ENCODE measurements at regions not wholly inside any gene's neighbourhood (a gene's known extent, or its start where the extent isn't known, plus 50 kb on each side); places are given as distances from the start of the nearest gene placed in this dataset.

- DNase-seq (ENCODE audit: low read depth in 3 of 3, low spot score in 2 of 3), result no peak
These were observed 225.0 kb upstream of the KIRREL3 start for GRCh38 chr11:127225619-127226018.

DNA sequence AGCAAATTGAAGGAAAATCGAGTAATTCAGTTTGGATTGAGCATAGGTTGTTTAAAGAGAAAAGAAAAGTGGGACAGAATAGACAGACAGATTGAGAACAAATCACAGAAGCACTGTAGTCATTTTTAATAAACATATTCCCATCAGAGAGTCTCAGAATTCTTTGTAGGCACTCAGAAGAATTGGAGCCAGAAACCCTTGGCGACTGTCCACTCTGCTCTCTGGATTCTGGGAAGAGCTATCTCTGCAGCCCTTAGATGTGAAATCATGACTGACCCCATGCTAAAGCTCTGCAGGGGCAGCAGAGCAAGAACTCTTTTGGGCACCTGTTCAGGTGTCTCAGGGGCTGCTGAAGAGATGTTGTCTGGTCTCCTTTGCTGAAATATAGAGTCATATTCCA, 223.7 kb upstream of the KIRREL3 start:
- DNase-seq (ENCODE audit: low read depth in 3 of 3, low spot score in 2 of 3), result no peak

DNA sequence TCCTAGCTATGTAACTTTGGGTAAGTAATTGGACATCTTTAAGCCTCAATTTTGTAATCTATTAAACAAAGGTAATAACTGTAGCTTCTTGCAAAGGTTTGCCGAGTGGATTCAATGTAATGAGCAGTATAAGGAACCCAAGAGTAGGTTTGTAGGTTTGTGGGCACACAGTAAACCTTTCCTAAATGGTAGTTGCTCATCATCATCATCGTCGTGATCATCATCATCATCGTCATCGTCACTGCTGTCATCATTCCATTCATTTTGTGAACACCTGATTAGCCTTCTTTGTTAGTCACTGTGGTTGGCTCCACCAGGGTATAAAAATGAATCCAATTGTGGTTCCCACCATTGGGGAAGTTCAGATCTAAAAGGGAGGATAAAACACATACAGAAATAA, 223.1 kb upstream of the KIRREL3 start:
- DNase-seq (ENCODE audit: low read depth in 3 of 3, low spot score in 2 of 3), result no peak

GRCh38 chr11:127223026-127223425, 222.5 kb upstream of the KIRREL3 start:
- no peak for DNase-seq (ENCODE audit: low read depth in 3 of 3, low spot score in 2 of 3)

DNA sequence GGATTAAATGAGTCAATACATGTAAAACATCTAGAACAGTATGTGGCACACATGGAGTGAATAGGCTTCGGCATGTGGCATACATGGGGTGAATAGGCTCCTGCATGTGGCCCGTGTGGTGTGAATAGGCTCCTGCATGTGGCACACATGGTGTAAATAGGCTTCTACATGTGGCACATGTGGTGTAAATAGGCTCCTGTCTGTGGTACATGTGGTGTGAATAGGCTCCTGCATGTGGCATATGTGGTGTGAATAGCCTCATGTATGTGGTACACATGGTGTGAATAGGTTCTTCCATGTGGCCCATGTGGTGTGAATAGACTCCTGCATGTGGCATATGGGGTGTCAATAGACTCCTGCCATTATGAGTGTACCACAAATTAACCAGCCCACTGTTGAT, 219.1 kb upstream of the KIRREL3 start:
- no peak for DNase-seq (ENCODE audit: low read depth in 3 of 3, low spot score in 2 of 3)

GRCh38 chr11:127218275-127218608, 217.7 kb upstream of the KIRREL3 start:
- no peak for DNase-seq (ENCODE audit: low read depth in 3 of 3, low spot score in 2 of 3)

GRCh38 chr11:127217452-127218274, 217.1 kb upstream of the KIRREL3 start:
- no peak for DNase-seq (ENCODE audit: low read depth in 3 of 3, low spot score in 2 of 3)

DNA sequence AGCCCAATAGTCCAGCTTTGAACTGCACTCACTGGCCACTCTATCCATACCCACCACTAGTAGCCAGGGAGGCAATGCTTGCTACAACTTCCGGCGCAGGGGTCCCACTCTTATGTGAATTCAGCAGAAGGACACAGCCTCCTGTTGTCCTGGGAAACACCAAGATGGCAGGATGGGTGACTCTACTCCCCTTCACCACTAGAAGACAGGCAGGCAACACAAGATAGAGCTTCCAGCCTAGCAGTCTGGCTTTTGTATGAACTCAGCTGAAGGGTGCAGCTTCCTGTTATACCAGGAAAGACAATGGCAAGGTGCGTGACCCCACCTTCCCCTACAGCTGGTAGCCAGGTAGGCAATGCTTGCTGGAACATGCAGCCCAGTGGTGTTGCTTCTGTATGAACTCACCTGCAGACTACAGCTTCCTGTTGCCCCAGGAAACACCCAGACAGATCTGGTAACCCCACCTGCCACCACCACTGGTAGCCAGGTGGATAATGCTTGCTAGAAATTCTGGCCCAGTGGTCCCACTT, 205.2 kb upstream of the KIRREL3 start:
- no peak for DNase-seq (ENCODE audit: low read depth in 3 of 3, low spot score in 2 of 3)

DNA sequence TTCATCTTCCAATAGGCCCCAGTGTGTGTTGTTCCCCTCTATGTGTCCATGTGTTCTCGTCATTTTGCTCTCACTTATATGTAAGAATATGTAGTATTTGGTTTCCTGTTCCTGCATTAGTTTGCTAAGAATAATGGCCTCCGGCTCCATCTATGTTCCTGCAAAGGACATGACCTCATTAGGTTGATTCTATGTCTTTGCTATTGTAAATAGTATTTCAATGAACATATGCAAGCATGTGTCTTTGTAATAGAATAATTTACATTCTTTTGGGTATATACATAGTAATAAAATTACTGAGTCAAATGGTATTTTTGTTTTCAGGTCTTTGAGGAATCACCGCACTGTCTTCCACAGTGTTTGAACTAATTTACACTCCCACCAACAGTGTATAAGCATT, 202.9 kb upstream of the KIRREL3 start:
- no peak for DNase-seq (ENCODE audit: low read depth in 3 of 3, low spot score in 2 of 3)

DNA sequence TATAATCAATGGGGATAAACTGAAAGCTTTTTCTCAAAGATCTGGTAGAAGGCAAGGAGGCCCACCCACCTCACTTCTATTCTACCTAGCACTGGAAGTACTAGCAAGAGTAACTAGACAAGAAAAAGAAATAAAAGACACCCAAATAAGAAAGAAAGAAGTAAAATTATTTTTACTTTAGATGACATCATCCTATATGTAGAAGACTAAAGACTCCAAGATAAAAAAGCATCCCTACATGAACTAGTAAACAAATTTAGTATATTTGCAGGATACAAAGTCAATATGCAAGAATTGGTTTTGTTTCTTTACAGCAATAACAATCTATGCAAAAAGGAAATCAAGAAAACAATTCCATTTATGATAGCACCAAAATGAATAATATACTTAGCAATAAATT, 201.5 kb upstream of the KIRREL3 start:
- no peak for DNase-seq (ENCODE audit: low read depth in 3 of 3, low spot score in 2 of 3)

GRCh38 chr11:127199306-127199801, 198.8 kb upstream of the KIRREL3 start:
- DNase-seq (ENCODE audit: low read depth in 3 of 3, low spot score in 2 of 3), result no peak

GRCh38 chr11:127195501-127196120, 195.0 kb upstream of the KIRREL3 start:
- no peak for DNase-seq (ENCODE audit: low read depth in 3 of 3, low spot score in 2 of 3)

GRCh38 chr11:127194521-127194920, 194.0 kb upstream of the KIRREL3 start:
- no peak for DNase-seq (ENCODE audit: low read depth in 3 of 3, low spot score in 2 of 3)

DNA sequence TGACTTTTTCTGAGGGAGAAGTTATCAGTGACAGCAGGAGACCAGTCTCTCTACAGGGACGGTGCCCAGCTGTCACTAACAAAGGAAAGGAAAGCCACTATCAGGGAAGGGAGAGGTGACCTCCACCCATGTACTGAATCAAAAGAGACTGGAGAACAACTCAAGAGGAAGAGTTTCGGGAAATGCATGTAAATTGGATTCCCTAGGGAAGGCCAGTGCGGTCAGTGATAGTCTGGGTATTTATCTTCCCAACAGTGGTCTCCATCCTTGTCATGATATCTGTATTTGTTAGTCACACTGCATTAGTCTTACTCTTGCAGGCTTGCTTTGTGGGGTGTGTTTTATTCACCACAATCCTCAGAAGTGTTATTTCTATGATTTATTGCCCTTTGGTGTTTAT, 193.4 kb upstream of the KIRREL3 start:
- no peak for DNase-seq (ENCODE audit: low read depth in 3 of 3, low spot score in 2 of 3)

- DNase-seq (ENCODE audit: low read depth in 3 of 3, low spot score in 2 of 3), result no peak
These were observed 191.1 kb upstream of the KIRREL3 start for GRCh38 chr11:127191689-127192088.

- no peak for DNase-seq (ENCODE audit: low read depth in 3 of 3, low spot score in 2 of 3)
These were observed 190.7 kb upstream of the KIRREL3 start for GRCh38 chr11:127191261-127191660.

DNA sequence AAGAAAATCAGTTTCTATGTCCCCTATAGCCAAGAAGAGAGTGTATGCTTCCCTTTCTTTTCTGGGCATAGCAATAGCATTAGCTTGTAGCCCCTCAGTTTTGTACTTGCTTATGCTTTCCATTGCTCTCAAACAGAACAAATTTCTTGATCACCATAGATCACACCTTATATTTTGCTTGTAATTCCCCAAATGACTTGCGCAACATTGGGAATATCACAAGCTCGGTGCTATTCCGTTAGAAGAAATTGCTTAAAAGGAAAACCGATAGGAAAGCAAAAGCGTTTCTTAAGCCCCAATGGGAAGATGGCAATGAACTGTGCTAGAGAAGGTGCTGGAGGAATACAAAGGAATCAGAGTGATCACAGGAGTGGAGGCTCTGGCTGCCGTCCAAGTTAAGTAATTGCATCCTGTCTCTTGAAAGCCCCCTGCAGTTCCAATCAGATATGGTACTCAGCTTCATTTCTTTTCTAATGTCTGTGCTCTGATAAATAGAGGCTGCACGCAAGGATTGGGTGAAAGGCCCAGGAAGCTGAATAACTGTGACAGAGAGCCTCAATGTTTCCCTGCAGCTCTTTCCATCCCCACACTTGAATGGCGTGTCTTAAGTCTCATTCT, 182.1 kb upstream of the KIRREL3 start:
- no peak for DNase-seq (ENCODE audit: low read depth in 3 of 3, low spot score in 2 of 3)

GRCh38 chr11:127157225-127157624, 156.7 kb upstream of the KIRREL3 start:
- no peak for DNase-seq (ENCODE audit: low read depth in 3 of 3, low spot score in 2 of 3)

DNA sequence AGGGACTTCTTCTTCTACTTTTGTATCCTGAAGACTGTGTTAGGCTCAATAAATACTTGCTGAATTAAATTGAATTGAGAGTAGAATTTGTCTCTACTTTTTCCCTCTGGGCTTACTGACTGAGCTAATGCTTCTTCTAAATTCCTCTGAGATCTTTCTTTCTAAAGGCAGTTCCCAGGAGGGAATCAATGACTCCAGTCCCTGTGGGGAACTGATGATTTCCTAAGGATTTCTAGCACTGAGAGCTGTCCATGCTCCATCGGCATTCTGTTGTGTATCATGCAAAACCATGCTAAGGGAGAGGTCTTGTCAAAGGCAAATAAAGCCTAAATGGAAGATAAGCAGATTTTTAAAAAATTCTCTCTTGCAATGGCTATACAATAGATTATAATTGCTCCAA, 148.8 kb upstream of the KIRREL3 start:
- no peak for DNase-seq (ENCODE audit: low read depth in 3 of 3, low spot score in 2 of 3)

- no peak for DNase-seq (ENCODE audit: low read depth in 3 of 3, low spot score in 2 of 3)
These were observed 142.7 kb upstream of the KIRREL3 start for GRCh38 chr11:127143251-127143650.

GRCh38 chr11:127138613-127139012, 138.0 kb upstream of the KIRREL3 start:
- no peak for DNase-seq (ENCODE audit: low read depth in 3 of 3, low spot score in 2 of 3)
